Femur (tissue), 1 donor: ENCODE measurements at regions not wholly inside any gene's neighbourhood (a gene's known extent, or its start where the extent isn't known, plus 50 kb on each side); places are given as distances from the start of the nearest gene placed in this dataset.
"Not testable (repeated sequence)": the region's sequence is repeated elsewhere in the genome, so short reads cannot be mapped to it uniquely, and the experiment has no call there.

ENCODE experiments used
- DNase-seq: peaks from one replicate; pipeline ENCODE4 v3.0.0-alpha.2; 2017

DNA sequence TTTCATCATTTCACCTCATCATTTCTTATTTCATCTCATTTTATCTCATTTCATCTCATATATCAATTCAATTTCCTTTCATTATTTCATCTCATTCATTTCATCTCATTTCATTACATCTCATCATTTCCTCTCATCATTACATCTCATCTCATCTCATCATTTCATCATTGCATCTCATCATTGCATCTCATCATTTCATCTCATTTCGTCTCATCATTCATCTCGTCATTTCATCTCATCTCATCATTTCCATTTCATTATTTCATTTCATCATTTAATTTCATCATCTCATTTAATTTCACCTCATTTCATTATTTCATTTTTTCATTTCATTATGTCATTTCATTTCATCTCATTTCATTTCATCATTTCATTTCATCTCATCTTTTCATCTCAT, 168.5 kb upstream of the FAM72C start:
- DNase-seq: not testable (repeated sequence)

DNA sequence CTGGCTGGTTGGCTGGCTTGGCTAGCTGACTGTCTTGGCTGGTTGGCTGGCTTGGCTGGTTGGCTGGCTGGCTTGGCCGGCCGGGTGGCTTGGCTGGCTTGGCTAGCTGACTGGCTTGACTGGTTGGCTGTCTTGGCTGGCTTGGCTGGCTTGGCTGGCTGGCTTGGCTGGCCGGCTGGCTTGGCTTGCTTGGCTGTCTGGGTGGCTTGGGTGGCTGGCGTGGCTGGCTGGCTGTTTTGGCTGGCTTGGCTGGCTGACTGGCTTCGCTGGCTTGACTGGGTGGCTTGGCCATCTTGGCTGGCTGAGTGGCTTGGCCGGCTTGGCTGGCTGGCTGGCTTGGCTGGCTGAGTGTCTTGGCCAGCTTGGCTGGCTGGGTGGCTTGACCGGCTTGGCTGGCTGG, 133.2 kb upstream of the FAM72C start:
- not testable (repeated sequence) for DNase-seq

DNA sequence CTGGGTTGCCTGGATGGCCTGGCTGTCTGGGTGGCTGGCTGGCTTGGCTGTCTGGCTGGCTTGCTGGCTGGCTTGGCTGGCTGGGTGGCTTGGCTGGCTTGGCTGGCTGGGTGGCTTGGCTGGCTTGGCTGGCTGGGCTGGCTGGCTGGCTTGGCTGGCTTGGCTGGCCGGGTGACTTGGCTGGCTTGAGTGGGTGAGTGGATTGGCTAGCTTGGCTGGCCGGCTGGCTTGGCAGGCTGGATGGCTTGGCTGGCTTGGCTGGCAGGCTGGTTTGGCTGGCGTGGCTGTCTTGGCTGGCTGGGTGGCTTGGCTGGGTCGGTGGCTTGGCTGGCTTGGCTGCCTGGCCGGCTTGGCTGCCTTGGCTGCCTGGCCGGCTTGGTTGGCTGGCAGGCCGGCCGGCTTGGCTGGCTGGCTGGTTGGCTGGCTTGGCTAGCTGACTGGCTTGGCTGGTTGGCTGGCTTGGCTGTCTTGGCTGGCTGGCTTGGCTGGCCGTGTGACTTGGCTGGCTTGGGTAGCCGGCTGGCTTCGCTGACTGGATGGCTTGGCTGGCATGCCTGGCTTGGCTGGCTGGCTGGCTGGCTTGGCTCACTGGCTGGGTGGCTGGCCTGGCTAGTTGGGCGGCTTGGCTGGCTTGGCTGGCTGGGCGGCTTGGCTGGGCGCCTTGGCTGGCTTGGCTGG, 132.4 kb upstream of the FAM72C start:
- DNase-seq: peak; percentile 63

DNA sequence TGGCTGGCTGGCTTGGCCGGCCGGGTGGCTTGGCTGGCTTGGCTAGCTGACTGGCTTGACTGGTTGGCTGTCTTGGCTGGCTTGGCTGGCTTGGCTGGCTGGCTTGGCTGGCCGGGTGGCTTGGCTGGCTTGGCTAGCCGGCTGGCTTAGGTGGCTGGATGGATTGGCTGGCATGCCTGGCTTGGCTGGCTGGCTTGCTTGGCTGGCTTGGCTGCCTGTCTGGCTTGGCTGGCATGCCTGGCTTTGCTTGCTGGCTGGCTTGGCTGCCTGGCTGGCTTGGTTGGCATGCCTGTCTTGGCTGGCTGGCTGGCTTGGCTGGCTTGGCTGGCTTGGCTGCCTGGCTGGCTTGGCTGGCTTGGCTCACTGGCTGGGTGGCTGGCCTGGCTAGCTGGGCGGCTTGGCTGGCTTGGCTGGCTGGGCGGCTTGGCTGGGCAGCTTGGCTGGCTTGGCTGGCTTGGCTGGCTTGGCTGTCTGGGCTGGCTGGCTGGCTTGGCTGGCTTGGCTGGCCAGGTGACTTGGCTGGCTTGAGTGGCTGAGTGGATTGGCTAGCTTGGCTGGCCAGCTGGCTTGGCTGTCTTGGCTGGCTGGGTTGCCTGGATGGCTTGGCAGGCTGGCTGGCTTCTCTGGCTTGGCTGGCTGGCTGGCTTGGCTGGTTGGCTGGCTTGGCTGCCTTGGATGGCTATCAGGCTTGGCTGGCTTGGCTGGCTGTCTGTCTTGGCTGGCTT, 131.5 kb upstream of the FAM72C start:
- DNase-seq: not testable (repeated sequence)

DNA sequence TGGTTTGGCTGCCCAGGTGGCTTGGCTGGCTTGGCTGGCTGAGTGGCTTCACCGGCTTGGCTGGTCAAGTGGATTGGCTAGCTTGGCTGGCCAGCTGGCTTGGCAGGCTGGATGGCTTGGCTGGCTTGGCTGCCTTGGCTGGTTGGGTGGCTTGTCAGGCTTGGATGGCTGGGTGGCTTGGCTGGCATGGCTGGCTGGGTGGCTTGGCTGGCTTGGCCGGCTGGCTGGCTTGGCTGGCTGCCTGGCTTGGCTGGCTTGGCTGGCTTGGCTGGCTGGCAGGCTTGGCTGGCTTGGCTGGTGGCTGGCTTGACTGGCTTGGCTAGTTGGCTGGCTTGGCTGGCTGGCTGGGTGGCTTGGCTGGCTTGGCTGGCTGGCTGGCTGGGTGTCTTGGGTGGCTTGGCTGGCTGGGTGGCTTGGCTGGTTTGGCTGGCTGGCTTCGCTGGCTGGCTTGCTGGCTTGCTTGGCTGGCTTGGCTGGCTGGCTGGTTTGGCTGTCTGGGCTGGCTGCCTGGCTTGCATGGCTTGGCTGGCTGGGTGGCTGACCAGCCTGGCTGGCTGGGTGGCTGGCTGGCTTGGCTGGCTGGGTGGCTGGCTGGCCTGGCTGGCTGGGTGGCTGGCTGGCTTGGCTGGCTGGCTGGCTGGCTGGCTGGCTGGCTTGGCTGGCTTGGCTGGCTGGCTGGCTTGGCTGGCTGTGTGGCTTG, 130.4 kb upstream of the FAM72C start:
- DNase-seq: not testable (repeated sequence)

DNA sequence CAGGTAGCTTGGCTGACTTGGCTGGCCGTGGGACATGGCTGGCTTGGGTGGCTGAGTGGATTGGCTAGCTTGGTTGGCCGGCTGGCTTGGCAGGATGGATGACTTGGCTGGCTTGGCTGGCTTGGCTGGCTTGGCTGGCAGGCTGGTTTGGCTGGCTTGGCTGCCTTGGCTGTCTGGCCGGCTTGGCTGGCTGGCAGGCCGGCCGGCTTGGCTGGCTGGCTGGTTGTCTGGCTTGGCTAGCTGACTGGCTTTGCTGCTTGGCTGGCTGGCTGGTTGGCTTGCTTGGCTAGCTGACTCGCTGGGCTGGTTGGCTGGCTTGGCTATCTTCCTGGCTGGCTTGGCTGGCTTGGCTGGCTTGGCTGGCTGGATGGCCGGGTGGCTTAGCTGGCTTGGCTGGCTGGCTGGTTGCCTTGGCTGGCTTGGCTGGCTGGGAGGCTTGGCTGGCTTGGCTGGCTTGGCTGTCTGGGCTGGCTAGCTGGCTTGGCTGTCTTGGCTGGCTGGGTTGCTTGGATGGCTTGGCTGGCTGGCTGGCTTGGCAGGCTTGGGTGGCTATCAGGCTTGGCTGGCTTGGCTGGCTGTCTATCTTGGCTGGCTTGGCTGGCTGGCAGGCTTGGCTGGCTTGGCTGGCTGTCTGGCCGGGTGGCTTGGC, 129.7 kb upstream of the FAM72C start:
- no peak for DNase-seq

DNA sequence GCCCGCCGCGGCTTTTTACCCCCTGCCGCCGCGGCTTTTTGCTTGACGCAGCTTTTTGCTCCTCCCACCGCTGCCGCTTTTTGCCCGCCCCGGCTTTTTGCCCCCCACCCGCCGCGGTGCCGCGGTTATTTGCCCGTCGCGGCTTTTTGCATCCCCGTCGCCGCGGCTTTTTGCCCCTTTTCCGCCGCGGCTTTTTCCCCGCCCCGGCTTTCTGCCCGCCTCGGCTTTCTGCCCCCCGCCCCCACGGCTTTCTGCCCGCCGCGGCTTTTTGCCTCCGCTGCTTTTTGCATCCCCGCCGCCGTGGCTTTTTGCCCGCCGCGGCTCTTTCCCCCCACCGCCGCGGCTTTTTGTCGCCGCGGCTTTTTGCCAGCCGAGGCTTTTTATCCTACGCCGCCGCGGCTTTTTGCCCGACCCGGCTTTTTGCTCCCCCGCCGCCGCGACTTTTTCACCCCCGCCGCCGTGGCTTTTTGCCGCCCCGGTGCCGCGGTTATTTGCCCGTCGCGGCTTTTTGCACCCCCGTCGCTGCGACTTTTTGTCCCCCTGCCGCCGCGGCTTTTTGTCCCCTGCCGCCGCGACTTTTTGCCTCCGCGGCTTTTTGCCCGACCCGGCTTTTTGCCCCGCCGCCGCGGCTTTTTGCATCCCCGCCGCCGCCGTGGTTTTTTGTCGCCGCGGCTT, 105.5 kb upstream of the FAM72C start:
- DNase-seq: peak; percentile 46

DNA sequence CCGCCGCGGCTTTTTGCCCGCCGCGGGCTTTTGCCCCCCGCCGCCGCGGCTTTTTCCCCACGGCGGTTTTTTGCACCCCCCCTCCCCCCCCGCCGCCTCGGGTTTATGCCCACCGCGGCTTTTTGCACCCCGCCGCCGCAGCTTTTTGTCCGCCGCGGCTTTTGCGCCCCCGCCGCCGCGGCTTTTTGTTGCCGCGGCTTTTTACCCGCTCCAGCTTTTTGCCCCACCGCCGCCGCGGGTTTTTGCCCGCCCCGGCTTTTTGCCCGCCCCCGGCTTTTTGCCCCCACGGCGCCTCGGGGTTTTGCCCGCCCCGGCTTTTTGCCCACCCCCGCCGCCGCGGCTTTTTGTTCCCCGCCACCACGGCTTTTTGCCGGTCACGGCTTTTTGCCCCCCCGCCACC, 104.9 kb upstream of the FAM72C start:
- DNase-seq: not testable (repeated sequence)

DNA sequence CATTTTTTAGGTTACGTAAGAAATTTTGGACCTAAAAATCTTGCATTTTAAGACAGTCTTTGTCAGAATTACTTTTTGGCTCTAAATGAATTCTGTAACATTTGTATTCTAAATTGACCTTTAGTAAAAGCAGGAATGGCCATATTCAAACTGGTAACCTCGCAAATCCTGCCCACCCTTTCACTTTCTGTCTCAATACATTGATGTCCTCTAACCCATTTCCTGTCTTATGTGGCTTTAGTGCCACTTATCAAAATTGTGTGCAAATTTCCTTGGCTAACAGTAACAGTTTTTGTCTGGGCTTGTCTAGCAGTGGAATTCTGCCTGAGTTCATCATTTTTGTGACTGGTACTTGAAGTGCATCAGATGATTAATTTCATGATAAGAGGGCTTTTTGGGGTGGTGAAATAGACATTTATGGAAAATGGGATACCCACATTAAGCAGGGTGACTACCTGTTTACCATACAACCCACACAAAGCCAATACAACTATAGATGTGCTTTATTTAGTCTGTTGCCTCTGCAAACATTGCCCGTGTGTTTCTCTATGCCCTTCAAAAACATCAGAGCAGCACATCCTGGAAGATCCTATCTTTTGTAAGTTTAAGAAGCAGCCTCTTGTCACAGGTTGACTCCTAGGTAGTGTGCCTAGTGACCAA, 98.7 kb upstream of the FAM72C start:
- not testable (repeated sequence) for DNase-seq

DNA sequence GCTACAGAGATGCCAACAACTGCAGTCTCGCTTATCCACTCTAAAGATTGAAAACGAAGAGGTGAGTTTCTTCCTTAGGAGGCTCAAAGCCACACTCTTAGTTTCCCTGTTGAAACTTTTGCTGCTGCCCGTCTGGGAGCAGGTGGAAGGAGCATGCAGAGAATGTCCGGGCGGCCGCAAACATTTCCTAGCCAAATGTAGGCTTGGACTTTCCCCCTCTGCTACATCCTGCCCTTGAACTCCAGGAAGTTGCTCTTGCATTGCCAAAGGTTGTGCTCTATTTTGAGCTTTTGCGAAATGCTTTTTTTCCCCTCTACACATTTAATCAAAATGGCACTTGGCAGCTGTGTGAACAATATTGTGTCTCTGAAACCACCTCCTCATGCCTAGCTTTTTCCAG, 95.3 kb upstream of the FAM72C start:
- DNase-seq: not testable (repeated sequence)

DNA sequence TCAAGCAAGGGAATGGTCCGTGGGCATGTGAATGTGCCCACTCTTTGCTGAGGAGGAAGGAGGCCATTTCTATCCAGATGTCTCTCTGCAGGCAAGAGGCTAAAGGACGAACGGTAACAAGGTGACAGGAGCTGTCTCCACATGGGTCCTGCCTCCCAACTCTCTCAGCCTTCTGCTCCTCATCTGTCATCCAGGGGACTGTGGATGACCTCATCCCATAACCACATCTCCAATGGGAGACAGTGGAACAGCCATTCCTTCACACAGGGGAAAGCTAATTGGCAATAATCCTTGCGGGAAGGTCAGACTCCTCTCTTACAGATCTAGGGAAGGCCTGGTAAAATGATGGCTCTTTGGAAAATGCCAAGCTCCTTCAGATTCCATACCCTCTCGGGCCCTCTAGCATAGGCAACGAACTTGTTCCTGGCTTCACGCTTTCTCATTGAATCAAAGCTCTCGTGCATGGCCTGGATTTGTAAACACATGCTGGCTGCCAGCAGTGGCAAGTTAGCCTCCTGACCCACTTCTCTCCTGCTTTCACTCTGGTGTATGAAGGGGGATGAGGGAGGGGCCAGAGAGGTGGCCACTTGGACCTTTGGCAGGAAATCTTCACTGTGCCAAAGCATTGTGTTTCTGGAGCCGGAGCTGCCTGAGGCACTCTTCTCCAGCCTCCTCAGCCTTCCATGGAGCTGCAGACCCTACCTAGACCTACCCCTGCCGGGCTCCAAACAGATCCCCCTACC, 94.5 kb upstream of the FAM72C start:
- not testable (repeated sequence) for DNase-seq

DNA sequence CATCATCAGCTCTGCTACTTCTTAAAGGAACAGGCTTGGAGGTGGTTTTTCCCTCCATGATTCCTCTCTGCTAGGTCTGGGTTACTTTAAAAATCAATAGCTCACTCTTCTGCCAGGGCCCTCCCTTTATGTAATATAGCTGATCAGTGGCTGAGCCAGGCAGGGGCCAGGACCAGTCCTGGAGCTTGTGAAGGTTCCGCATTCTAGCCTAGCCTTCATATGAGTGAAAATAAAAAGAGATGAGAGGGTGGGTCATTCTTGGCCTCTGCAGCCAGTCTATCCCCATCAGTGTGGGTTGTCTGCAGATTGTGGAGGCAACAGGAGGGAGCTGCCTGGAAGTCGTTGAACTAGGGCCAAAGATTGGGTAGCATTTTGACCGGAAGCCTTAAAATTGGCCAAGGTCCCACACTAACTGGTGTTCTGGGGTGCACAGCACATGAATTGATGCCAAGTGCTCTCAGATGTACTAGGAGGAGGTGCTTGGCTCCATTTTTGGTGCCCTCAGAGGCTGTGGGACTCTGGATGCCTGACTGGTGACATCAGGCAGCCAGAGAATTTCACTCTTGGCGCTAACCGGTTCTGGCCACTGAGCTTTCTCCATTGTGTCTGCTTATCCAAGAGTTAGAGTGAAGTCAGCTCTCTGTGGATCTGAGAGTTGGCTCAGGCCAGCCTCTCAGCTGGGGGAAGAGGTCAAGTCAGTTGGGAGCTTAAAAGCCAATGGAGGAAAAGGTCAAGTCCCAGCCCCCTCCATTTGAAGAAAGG, 93.7 kb upstream of the FAM72C start:
- DNase-seq: not testable (repeated sequence)

DNA sequence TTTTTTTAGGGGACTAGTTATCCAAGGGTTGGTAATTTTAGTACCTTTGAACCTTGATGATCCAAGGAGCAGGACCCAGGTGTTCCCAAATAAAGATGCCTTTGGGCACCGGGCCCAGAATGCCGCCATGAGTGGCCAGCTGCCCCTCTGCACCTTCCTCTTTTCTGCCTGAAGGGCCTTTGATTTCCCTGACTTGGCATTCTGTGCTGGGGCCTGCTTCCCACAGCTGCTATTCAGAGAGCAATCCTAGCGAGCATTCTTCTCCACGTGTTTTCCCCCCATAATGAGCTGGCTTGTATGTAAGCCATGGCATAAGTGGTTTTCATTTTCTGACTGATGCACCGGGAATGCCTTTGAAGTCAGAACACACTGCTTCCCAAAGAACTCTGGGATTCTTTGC, 77.6 kb upstream of the FAM72C start:
- not testable (repeated sequence) for DNase-seq

DNA sequence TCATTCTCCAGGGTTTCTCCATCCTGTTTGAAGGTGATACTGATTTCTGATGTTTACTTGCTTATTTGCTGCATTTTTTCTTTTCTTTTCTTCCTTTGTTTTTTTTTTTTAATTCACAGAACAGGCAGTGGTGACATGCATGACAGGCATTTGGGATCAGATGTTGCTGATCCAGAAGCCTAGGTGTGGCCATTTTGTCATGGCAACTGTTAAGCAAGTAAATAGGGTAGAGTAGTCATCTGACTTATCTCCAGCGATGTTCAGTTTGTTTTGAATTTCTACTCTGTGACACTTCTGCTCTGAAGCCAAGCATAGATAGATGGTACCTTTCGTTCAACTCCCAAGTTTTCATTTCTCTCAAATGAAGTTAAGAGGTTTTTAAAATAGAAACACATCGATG, 74.9 kb upstream of the FAM72C start:
- DNase-seq: not testable (repeated sequence)

DNA sequence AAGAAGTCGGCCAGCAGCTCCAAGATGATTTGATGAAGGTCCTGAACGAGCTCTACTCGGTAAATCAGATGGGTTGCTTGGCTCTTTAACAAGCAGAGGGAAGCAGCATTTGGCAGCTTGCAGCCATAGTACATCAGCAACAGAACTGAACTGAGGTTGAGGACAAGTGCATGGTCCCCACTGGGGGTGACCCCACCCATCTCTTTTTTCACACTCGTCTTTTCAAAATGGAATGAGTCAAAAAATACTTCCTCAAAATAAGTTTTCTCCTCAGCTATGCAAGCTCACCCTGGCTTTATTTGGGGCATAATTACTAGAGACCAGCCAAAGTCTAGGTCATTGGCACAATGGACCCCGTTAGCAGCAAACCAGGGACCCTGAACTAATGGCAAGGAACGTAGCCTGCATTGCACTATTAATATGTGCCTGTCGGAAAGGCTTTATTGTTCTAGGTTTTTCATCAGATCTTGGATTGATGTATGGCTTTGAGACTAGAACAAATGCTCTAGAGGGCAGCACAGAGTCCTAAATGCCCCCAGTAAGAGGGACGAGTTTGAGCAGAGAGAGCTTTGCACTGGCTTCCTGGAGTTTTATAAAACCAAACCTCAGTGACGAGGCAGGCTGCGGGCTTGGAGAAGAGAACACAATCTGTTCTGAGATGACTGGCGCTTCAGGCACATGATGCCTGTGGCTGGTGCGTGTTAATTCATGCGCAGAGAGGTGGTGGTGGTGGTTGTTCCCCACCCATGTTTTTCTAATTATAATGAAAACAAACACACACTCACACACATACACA, 74.2 kb upstream of the FAM72C start:
- peak; percentile 8 for DNase-seq

DNA sequence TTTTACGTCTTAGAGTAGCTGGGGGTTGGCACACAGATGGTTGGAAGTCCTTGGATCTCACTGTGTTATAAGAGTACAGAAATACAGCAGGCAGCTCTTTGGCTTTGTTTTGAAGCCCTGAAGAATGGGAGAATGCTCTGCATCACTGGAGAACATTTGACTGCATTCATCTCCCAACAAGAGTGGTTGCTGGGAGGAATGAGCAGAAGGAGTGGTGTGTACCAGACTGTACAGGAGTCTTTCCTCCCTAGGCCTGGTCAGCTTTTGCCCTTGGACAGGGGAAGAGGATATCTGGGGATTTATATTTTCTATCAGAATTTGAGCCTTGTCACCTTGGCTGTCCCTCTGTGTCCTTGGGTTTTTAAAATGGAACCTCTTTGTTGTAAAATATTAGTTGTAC, 70.5 kb upstream of the FAM72C start:
- not testable (repeated sequence) for DNase-seq

DNA sequence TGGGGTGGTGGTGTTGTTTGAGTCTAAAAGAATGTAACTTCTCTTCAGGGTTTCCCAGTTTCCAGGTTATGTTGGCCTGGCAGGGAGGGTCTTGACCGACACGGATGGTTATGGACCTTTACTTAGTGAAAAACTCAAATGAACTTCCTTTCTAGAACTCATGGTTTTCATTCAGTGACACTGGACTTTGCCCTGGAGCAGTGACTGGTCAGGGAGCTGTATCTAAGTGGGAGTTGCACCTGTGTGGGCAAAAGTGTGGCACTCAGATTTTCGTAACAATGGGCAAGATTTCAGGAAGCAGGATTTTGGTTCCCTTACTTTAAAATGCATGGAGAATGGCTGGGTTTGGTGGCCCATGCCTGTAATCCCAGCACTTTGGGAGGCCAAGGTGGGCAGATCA, 68.5 kb upstream of the FAM72C start:
- DNase-seq: not testable (repeated sequence)

DNA sequence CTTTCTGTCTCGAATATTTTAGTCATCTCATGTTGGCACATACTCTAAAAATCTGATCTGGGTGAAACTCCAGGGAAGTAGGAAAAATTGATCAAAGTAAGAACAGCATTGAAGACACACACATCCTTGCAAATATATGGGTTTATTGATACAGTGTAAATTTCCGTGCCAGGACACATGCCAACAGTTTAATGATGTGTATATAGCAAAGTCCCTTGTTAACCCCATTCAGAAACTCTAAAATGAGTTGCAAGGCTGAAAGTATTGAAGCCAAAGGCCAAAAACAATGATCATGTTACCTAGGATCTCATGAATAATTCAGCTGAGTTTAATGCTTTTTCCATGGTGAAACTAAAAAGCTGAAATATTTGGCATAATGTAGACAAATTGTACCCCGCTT, 62.3 kb upstream of the FAM72C start:
- not testable (repeated sequence) for DNase-seq

DNA sequence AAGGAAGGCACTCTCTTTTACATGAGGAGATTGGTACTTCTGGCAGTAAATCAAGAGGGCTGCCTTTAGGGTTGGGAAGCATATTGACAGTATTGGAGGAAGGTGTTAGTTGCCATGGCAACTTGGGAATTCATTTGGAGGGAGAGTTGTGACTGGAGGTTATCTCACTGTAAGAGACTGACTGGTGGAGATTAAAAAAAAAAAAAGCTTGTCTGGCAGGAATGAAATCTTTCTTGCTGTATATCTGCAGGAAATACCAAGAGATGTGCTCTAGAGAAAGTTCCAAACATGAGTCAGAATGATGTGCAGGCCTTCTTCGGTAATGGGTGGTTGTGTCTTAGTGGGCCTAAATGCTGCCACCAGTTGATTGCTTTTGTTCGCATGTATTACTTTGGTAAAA, 59.8 kb upstream of the FAM72C start:
- DNase-seq: not testable (repeated sequence)

DNA sequence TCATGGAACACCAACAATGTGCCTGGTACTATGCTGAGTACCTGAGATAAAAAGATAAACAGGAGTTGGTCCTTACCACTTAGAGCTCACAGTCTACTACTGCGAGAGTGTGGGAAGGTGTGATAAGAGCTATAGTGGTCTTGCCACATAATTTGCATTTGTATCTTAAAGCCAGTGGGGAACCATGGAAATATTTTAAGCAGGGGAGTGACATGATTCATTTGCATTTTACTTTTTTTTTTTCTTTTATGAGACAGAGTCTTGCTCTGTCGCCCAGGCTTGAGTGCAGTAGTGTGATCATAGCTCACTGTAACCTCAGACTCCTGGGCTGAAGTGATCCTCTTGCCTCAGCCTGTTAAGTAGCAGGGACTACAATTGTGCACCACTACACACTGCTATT, 54.2 kb upstream of the FAM72C start:
- not testable (repeated sequence) for DNase-seq
